HG03460 (cell line): ENCODE measurements at regions not wholly inside any gene's neighbourhood (a gene's known extent, or its start where the extent isn't known, plus 50 kb on each side); places are given as distances from the start of the nearest gene placed in this dataset.

Experiments
- ATAC-seq: cut with Tn5 transposase; IDR thresholded peaks from one replicate; pipeline ENCODE4 v1.9.1; 2021; ENCODE audit not compliant: unreplicated experiment

- ATAC-seq, result no peak
These were observed 53.6 kb upstream of the ANO3 start for GRCh38 chr11:26278354-26278753.
